ENCODE measurements at regions not wholly inside any gene's neighbourhood (a gene's known extent, or its start where the extent isn't known, plus 50 kb on each side); places are given as distances from the start of the nearest gene placed in this dataset.

GRCh38 chr1:79785964-79786363, 779.4 kb upstream of the ADGRL4 start:
- no peak overlapping the region for H3K9ac ChIP-seq (ENCODE audit: low read length)
- no peaks in the 10 kb centered on the region for H3K9me3 ChIP-seq (ENCODE audit: low read length)
- H3K36me3 ChIP-seq (ENCODE audit: insufficient read depth, low read length), result no peaks in the 10 kb centered on the region
- no peaks in the 10 kb centered on the region for H3K4me1 ChIP-seq (ENCODE audit: insufficient read depth, low read length)
- no peak overlapping the region for H3K4me3 ChIP-seq (ENCODE audit: low read depth in 1 of 2, low read length in 2 of 2)
- no peaks in the 10 kb centered on the region for H3K27me3 ChIP-seq (ENCODE audit: control insufficient read depth in 1 of 2, insufficient read depth in 2 of 2, low read length in 2 of 2)
- no peak overlapping the region for H3K27ac ChIP-seq (ENCODE audit: low read depth, low read length)

GRCh38 chr1:79785561-79785960, 779.0 kb upstream of the ADGRL4 start:
- no peaks in the 10 kb centered on the region for H3K4me1 ChIP-seq (ENCODE audit: insufficient read depth, low read length)
- no peak overlapping the region for H3K9ac ChIP-seq (ENCODE audit: low read length)
- no peak overlapping the region for H3K4me3 ChIP-seq (ENCODE audit: low read depth in 1 of 2, low read length in 2 of 2)
- H3K27me3 ChIP-seq (ENCODE audit: control insufficient read depth in 1 of 2, insufficient read depth in 2 of 2, low read length in 2 of 2), result no peaks in the 10 kb centered on the region
- no peaks in the 10 kb centered on the region for H3K36me3 ChIP-seq (ENCODE audit: insufficient read depth, low read length)
- no peak overlapping the region for H3K27ac ChIP-seq (ENCODE audit: low read depth, low read length)
- no peaks in the 10 kb centered on the region for H3K9me3 ChIP-seq (ENCODE audit: low read length)

GRCh38 chr1:79781261-79781660, 774.7 kb upstream of the ADGRL4 start:
- Histone ChIP-seq H3K4me1 (ENCODE audit: insufficient read depth, low read length) (no peaks in the 10 kb centered on the region), H3K9me3 (ENCODE audit: low read length) (no peaks in the 10 kb centered on the region), H3K36me3 (ENCODE audit: insufficient read depth, low read length) (no peaks in the 10 kb centered on the region), H3K9ac (ENCODE audit: low read length) (no peak overlapping the region), H3K27ac (ENCODE audit: low read depth, low read length) (no peak overlapping the region), H3K4me3 (ENCODE audit: low read depth in 1 of 2, low read length in 2 of 2) (no peak overlapping the region), H3K27me3 (ENCODE audit: control insufficient read depth in 1 of 2, insufficient read depth in 2 of 2, low read length in 2 of 2) (no peaks in the 10 kb centered on the region)

GRCh38 chr1:79777481-79778219, 771.1 kb upstream of the ADGRL4 start:
- Histone ChIP-seq H3K9ac (ENCODE audit: low read length) (no peak overlapping the region), H3K4me3 (ENCODE audit: low read depth in 1 of 2, low read length in 2 of 2) (no peak overlapping the region), H3K4me1 (ENCODE audit: insufficient read depth, low read length) (no peaks in the 10 kb centered on the region), H3K27me3 (ENCODE audit: control insufficient read depth in 1 of 2, insufficient read depth in 2 of 2, low read length in 2 of 2) (no peaks in the 10 kb centered on the region), H3K9me3 (ENCODE audit: low read length) (no peaks in the 10 kb centered on the region), H3K27ac (ENCODE audit: low read depth, low read length) (no peak overlapping the region), H3K36me3 (ENCODE audit: insufficient read depth, low read length) (no peaks in the 10 kb centered on the region)

GRCh38 chr1:79775402-79775801, 768.9 kb upstream of the ADGRL4 start:
- Histone ChIP-seq H3K27ac (ENCODE audit: low read depth, low read length) (no peak overlapping the region), H3K4me3 (ENCODE audit: low read depth in 1 of 2, low read length in 2 of 2) (no peak overlapping the region), H3K9ac (ENCODE audit: low read length) (no peak overlapping the region), H3K27me3 (ENCODE audit: control insufficient read depth in 1 of 2, insufficient read depth in 2 of 2, low read length in 2 of 2) (no peaks in the 10 kb centered on the region), H3K9me3 (ENCODE audit: low read length) (no peaks in the 10 kb centered on the region), H3K4me1 (ENCODE audit: insufficient read depth, low read length) (no peaks in the 10 kb centered on the region), H3K36me3 (ENCODE audit: insufficient read depth, low read length) (no peaks in the 10 kb centered on the region)

- no peaks in the 10 kb centered on the region for H3K36me3 ChIP-seq (ENCODE audit: insufficient read depth, low read length)
- H3K4me1 ChIP-seq (ENCODE audit: insufficient read depth, low read length), result no peaks in the 10 kb centered on the region
- no peak overlapping the region for H3K27ac ChIP-seq (ENCODE audit: low read depth, low read length)
- H3K9ac ChIP-seq (ENCODE audit: low read length), result no peak overlapping the region
- H3K27me3 ChIP-seq (ENCODE audit: control insufficient read depth in 1 of 2, insufficient read depth in 2 of 2, low read length in 2 of 2), result no peaks in the 10 kb centered on the region
- H3K9me3 ChIP-seq (ENCODE audit: low read length), result no peaks in the 10 kb centered on the region
- H3K4me3 ChIP-seq (ENCODE audit: low read depth in 1 of 2, low read length in 2 of 2), result no peak overlapping the region
These were observed 766.9 kb upstream of the ADGRL4 start for GRCh38 chr1:79773385-79773784.

GRCh38 chr1:79762461-79762860, 755.9 kb upstream of the ADGRL4 start:
- Histone ChIP-seq H3K27me3 (ENCODE audit: control insufficient read depth in 1 of 2, insufficient read depth in 2 of 2, low read length in 2 of 2) (no peaks in the 10 kb centered on the region), H3K36me3 (ENCODE audit: insufficient read depth, low read length) (no peaks in the 10 kb centered on the region), H3K4me3 (ENCODE audit: low read depth in 1 of 2, low read length in 2 of 2) (no peak overlapping the region), H3K9me3 (ENCODE audit: low read length) (no peaks in the 10 kb centered on the region), H3K27ac (ENCODE audit: low read depth, low read length) (no peak overlapping the region), H3K4me1 (ENCODE audit: insufficient read depth, low read length) (no peaks in the 10 kb centered on the region), H3K9ac (ENCODE audit: low read length) (no peak overlapping the region)

GRCh38 chr1:79760531-79760930, 754.0 kb upstream of the ADGRL4 start:
- Histone ChIP-seq H3K9me3 (ENCODE audit: low read length) (no peaks in the 10 kb centered on the region), H3K4me1 (ENCODE audit: insufficient read depth, low read length) (no peaks in the 10 kb centered on the region), H3K36me3 (ENCODE audit: insufficient read depth, low read length) (no peaks in the 10 kb centered on the region), H3K27me3 (ENCODE audit: control insufficient read depth in 1 of 2, insufficient read depth in 2 of 2, low read length in 2 of 2) (no peaks in the 10 kb centered on the region), H3K4me3 (ENCODE audit: low read depth in 1 of 2, low read length in 2 of 2) (no peak overlapping the region), H3K27ac (ENCODE audit: low read depth, low read length) (no peak overlapping the region), H3K9ac (ENCODE audit: low read length) (no peak overlapping the region)

- no peaks in the 10 kb centered on the region for H3K27me3 ChIP-seq (ENCODE audit: control insufficient read depth in 1 of 2, insufficient read depth in 2 of 2, low read length in 2 of 2)
- no peaks in the 10 kb centered on the region for H3K36me3 ChIP-seq (ENCODE audit: insufficient read depth, low read length)
- H3K4me3 ChIP-seq (ENCODE audit: low read depth in 1 of 2, low read length in 2 of 2), result no peak overlapping the region
- H3K9me3 ChIP-seq (ENCODE audit: low read length), result no peaks in the 10 kb centered on the region
- no peak overlapping the region for H3K9ac ChIP-seq (ENCODE audit: low read length)
- H3K4me1 ChIP-seq (ENCODE audit: insufficient read depth, low read length), result no peaks in the 10 kb centered on the region
- H3K27ac ChIP-seq (ENCODE audit: low read depth, low read length), result no peak overlapping the region
These were observed 743.1 kb upstream of the ADGRL4 start for GRCh38 chr1:79749607-79750006.

- Histone ChIP-seq H3K9me3 (ENCODE audit: low read length) (no peaks in the 10 kb centered on the region), H3K27ac (ENCODE audit: low read depth, low read length) (no peak overlapping the region), H3K4me3 (ENCODE audit: low read depth in 1 of 2, low read length in 2 of 2) (no peak overlapping the region), H3K9ac (ENCODE audit: low read length) (no peak overlapping the region), H3K36me3 (ENCODE audit: insufficient read depth, low read length) (no peaks in the 10 kb centered on the region), H3K27me3 (ENCODE audit: control insufficient read depth in 1 of 2, insufficient read depth in 2 of 2, low read length in 2 of 2) (no peaks in the 10 kb centered on the region), H3K4me1 (ENCODE audit: insufficient read depth, low read length) (no peaks in the 10 kb centered on the region)
These were observed 739.4 kb upstream of the ADGRL4 start for GRCh38 chr1:79745929-79746328.

GRCh38 chr1:79744746-79745145, 738.2 kb upstream of the ADGRL4 start:
- Histone ChIP-seq H3K4me1 (ENCODE audit: insufficient read depth, low read length) (no peaks in the 10 kb centered on the region), H3K36me3 (ENCODE audit: insufficient read depth, low read length) (no peaks in the 10 kb centered on the region), H3K27me3 (ENCODE audit: control insufficient read depth in 1 of 2, insufficient read depth in 2 of 2, low read length in 2 of 2) (no peaks in the 10 kb centered on the region), H3K4me3 (ENCODE audit: low read depth in 1 of 2, low read length in 2 of 2) (no peak overlapping the region), H3K27ac (ENCODE audit: low read depth, low read length) (no peak overlapping the region), H3K9me3 (ENCODE audit: low read length) (no peaks in the 10 kb centered on the region), H3K9ac (ENCODE audit: low read length) (no peak overlapping the region)

GRCh38 chr1:79741720-79742421, 735.3 kb upstream of the ADGRL4 start:
- H3K36me3 ChIP-seq (ENCODE audit: insufficient read depth, low read length), result no peaks in the 10 kb centered on the region
- H3K27me3 ChIP-seq (ENCODE audit: control insufficient read depth in 1 of 2, insufficient read depth in 2 of 2, low read length in 2 of 2), result no peaks in the 10 kb centered on the region
- H3K4me1 ChIP-seq (ENCODE audit: insufficient read depth, low read length), result no peaks in the 10 kb centered on the region
- no peak overlapping the region for H3K9ac ChIP-seq (ENCODE audit: low read length)
- H3K4me3 ChIP-seq (ENCODE audit: low read depth in 1 of 2, low read length in 2 of 2), result no peak overlapping the region
- no peaks in the 10 kb centered on the region for H3K9me3 ChIP-seq (ENCODE audit: low read length)
- no peak overlapping the region for H3K27ac ChIP-seq (ENCODE audit: low read depth, low read length)
